Vagina (tissue), 2 donors: ENCODE measurements at regions not wholly inside any gene's neighbourhood (a gene's known extent, or its start where the extent isn't known, plus 50 kb on each side); places are given as distances from the start of the nearest gene placed in this dataset.

ENCODE experiments used
- DNase-seq, 2 donors: peaks; one replicate each; pipeline ENCODE4 v3.0.0-alpha.2; 2017; ENCODE audit errors: extremely low spot score in 2 of 2
- H3K27ac ChIP-seq: fragments of 200-600 bp; sonication (generic); one replicate; pipeline ENCODE4 v1.5.1; 2019
- H3K27me3 ChIP-seq: fragments of 200-600 bp; sonication (generic); one replicate; pipeline ENCODE4 v1.5.1; 2019
- H3K36me3 ChIP-seq, 2 donors: fragments of 200-600 bp; sonication (generic); one replicate each; pipeline ENCODE4 v1.5.1; 2017 to 2019
- H3K4me1 ChIP-seq: fragments of 200-600 bp; sonication (generic); one replicate; pipeline ENCODE4 v1.5.1; 2019
- H3K4me3 ChIP-seq, 2 donors: fragments of 200-600 bp; sonication (generic); 1 replicate in 1 of 2; 2 replicates in 1 of 2; pipeline ENCODE4 v1.5.1; 2016 to 2019
- H3K9me3 ChIP-seq: fragments of 200-600 bp; sonication (generic); one replicate; pipeline ENCODE4 v1.5.1; 2019
- POLR2A ChIP-seq, 2 donors: fragments of 450-650 bp; IDR thresholded peaks; one replicate each; pipeline ENCODE4 v1.6.1; 2017; ENCODE audit warnings: antibody characterized with exemption in 2 of 2, mild to moderate bottlenecking in 2 of 2, moderate library complexity in 2 of 2
- POLR2AphosphoS5 ChIP-seq, 2 donors: sonication (generic); formaldehyde crosslinking; IDR thresholded peaks; one replicate each; pipeline ENCODE4 v1.9.0; 2017; ENCODE audit warnings: antibody characterized with exemption in 2 of 2, mild to moderate bottlenecking in 2 of 2, low read depth in 1 of 2; ENCODE audit not compliant: insufficient read depth in 1 of 2
- intact Hi-C: fragments of 100-400 bp; cut with DNase I; formaldehyde crosslinking; loops from one replicate; pipeline ENCODE4 v1.15.1; 2023
- TF ChIP-seq, protein P1 (sequence below), 3 experiments: fragments of 450-650 bp in 2 of 3; fragments of 200-600 bp in 1 of 3; sonication (generic) in 1 of 3; IDR thresholded peaks; one replicate each; pipeline ENCODE4 v1.5.1; 2017 to 2019; ENCODE audit warnings: antibody characterized with exemption in 3 of 3, mild to moderate bottlenecking in 2 of 3, moderate library complexity in 2 of 3

DNA sequence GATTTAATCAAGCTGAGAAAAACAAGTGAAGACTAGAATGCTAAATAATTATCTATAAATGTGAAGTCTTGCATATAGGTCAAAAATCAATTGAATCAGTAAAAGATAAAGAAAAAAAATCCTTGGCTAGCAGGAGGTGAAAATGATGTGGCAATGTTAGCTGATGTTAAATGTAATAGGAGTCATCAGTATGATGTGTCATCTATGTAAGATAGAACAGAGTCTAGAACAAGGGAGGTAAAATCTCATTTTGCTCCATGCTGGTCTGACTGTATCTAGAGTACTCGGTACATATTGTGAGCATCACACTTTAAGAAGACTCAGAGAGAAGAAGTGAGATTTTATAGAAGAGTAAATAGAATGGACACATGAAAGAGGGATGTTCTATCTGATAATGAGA lies 721.2 kb downstream of the ETS1 start:
- Histone ChIP-seq H3K9me3 (no peaks in the 10 kb centered on the region), H3K4me1 (no peaks in the 10 kb centered on the region), H3K36me3 (no peaks in the 10 kb centered on the region), H3K4me3 (no peak overlapping the region), H3K27me3 (no peaks in the 10 kb centered on the region), H3K27ac (no peak overlapping the region)
- DNase-seq = no peak
- TF ChIP-seq, protein P1, sequence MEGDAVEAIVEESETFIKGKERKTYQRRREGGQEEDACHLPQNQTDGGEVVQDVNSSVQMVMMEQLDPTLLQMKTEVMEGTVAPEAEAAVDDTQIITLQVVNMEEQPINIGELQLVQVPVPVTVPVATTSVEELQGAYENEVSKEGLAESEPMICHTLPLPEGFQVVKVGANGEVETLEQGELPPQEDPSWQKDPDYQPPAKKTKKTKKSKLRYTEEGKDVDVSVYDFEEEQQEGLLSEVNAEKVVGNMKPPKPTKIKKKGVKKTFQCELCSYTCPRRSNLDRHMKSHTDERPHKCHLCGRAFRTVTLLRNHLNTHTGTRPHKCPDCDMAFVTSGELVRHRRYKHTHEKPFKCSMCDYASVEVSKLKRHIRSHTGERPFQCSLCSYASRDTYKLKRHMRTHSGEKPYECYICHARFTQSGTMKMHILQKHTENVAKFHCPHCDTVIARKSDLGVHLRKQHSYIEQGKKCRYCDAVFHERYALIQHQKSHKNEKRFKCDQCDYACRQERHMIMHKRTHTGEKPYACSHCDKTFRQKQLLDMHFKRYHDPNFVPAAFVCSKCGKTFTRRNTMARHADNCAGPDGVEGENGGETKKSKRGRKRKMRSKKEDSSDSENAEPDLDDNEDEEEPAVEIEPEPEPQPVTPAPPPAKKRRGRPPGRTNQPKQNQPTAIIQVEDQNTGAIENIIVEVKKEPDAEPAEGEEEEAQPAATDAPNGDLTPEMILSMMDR (IDR thresholded peaks at IDR 0.05) = no peak
- TF ChIP-seq POLR2AphosphoS5 (IDR thresholded peaks at IDR 0.05; ENCODE audit: insufficient read depth in 1 of 2, low read depth in 1 of 2) (no peak), POLR2A (IDR thresholded peaks at IDR 0.05) (no peak)
- intact Hi-C loops = no loop called here

GRCh38 chr11:127864861-127865260 lies 722.5 kb downstream of the ETS1 start:
- TF ChIP-seq POLR2AphosphoS5 (IDR thresholded peaks at IDR 0.05; ENCODE audit: insufficient read depth in 1 of 2, low read depth in 1 of 2) = no peak
- TF ChIP-seq POLR2A (IDR thresholded peaks at IDR 0.05) = no peak
- TF ChIP-seq, protein P1 (IDR thresholded peaks at IDR 0.05) = no peak
- H3K36me3 ChIP-seq = no peaks in the 10 kb centered on the region
- H3K9me3 ChIP-seq = no peaks in the 10 kb centered on the region
- no peak overlapping the region for H3K27ac ChIP-seq
- no peak for DNase-seq
- no peaks in the 10 kb centered on the region for H3K27me3 ChIP-seq
- H3K4me3 ChIP-seq = no peak overlapping the region
- H3K4me1 ChIP-seq = no peaks in the 10 kb centered on the region
- intact Hi-C loops = no loop called here

GRCh38 chr11:127862406-127862805 lies 725.0 kb downstream of the ETS1 start:
- Histone ChIP-seq H3K27me3 (no peaks in the 10 kb centered on the region), H3K36me3 (no peaks in the 10 kb centered on the region), H3K4me3 (no peak overlapping the region), H3K9me3 (no peaks in the 10 kb centered on the region), H3K4me1 (no peaks in the 10 kb centered on the region), H3K27ac (no peak overlapping the region)
- intact Hi-C loops = no loop called here
- no peak for DNase-seq
- TF ChIP-seq, protein P1 (IDR thresholded peaks at IDR 0.05) = no peak
- no peak for TF ChIP-seq POLR2AphosphoS5 (IDR thresholded peaks at IDR 0.05; ENCODE audit: insufficient read depth in 1 of 2, low read depth in 1 of 2)
- no peak for TF ChIP-seq POLR2A (IDR thresholded peaks at IDR 0.05)

DNA sequence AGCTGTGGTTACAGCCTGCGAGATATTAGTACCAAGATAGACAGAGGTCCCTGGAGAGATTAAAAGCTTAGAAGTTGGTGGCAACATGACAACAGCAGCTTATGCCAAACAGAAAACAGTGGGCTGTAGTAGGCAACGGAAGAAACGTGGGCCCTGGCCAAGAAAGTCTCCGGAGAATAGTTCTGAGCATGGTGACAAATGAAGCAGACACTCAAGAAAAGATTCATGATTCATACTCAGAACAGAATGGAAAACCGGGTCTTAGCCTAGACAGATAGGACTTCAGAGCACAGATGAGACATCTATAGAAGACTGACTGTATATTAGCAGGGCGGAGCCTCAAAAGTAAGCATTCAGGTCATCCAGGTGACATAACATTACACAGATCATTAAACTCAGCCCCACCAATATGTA lies 727.4 kb downstream of the ETS1 start:
- no peaks in the 10 kb centered on the region for H3K4me1 ChIP-seq
- H3K4me3 ChIP-seq = no peak overlapping the region
- TF ChIP-seq POLR2AphosphoS5 (IDR thresholded peaks at IDR 0.05; ENCODE audit: insufficient read depth in 1 of 2, low read depth in 1 of 2) (no peak), POLR2A (IDR thresholded peaks at IDR 0.05) (no peak)
- TF ChIP-seq, protein P1 (IDR thresholded peaks at IDR 0.05) = no peak
- H3K27ac ChIP-seq = no peak overlapping the region
- H3K36me3 ChIP-seq = no peaks in the 10 kb centered on the region
- H3K27me3 ChIP-seq = no peaks in the 10 kb centered on the region
- intact Hi-C loops = no loop called here
- DNase-seq = no peak
- no peaks in the 10 kb centered on the region for H3K9me3 ChIP-seq

- Histone ChIP-seq H3K27ac (no peak overlapping the region), H3K27me3 (no peaks in the 10 kb centered on the region), H3K36me3 (no peaks in the 10 kb centered on the region), H3K9me3 (no peaks in the 10 kb centered on the region), H3K4me1 (no peaks in the 10 kb centered on the region), H3K4me3 (no peak overlapping the region)
- intact Hi-C loops = no loop called here
- DNase-seq = no peak
- TF ChIP-seq, protein P1 (IDR thresholded peaks at IDR 0.05) = no peak
- no peak for TF ChIP-seq POLR2AphosphoS5 (IDR thresholded peaks at IDR 0.05; ENCODE audit: insufficient read depth in 1 of 2, low read depth in 1 of 2)
- no peak for TF ChIP-seq POLR2A (IDR thresholded peaks at IDR 0.05)
Measured at GRCh38 chr11:127844876-127845275, 742.5 kb downstream of the ETS1 start.
